Tibial nerve (tissue), 4 donors: ENCODE measurements at regions not wholly inside any gene's neighbourhood (a gene's known extent, or its start where the extent isn't known, plus 50 kb on each side); places are given as distances from the start of the nearest gene placed in this dataset.

Experiments used
- CTCF ChIP-seq, 5 experiments: fragments of 200-600 bp in 3 of 5; fragments of 450-650 bp in 2 of 5; sonication (generic) in 3 of 5; IDR thresholded peaks; one replicate each; pipeline ENCODE4 v1.5.1; 2016 to 2019; ENCODE audit warnings: antibody characterized with exemption in 5 of 5, mild to moderate bottlenecking in 3 of 5, moderate library complexity in 2 of 5
- EP300 ChIP-seq, 2 donors: sonication (generic); formaldehyde crosslinking; IDR thresholded peaks; one replicate each; pipeline ENCODE4 v1.6.1; 2017; ENCODE audit warnings: antibody characterized with exemption in 2 of 2, mild to moderate bottlenecking in 1 of 2
- POLR2A ChIP-seq, 2 donors: fragments of 450-650 bp; IDR thresholded peaks; one replicate each; pipeline ENCODE4 v1.6.1; 2017; ENCODE audit warnings: antibody characterized with exemption in 2 of 2, mild to moderate bottlenecking in 2 of 2, moderate library complexity in 2 of 2

- TF ChIP-seq POLR2A (IDR thresholded peaks at IDR 0.05) (no peak), CTCF (IDR thresholded peaks at IDR 0.05) (no peak), EP300 (IDR thresholded peaks at IDR 0.05) (no peak)
Observed at GRCh38 chr7:155974186-155974897, 162.1 kb upstream of the SHH start.
